HG03571 (cell line): ENCODE measurements at regions not wholly inside any gene's neighbourhood (a gene's known extent, or its start where the extent isn't known, plus 50 kb on each side); places are given as distances from the start of the nearest gene placed in this dataset.

Experiments
- ATAC-seq: cut with Tn5 transposase; IDR thresholded peaks from one replicate; pipeline ENCODE4 v1.9.1; 2021; ENCODE audit not compliant: unreplicated experiment

DNA sequence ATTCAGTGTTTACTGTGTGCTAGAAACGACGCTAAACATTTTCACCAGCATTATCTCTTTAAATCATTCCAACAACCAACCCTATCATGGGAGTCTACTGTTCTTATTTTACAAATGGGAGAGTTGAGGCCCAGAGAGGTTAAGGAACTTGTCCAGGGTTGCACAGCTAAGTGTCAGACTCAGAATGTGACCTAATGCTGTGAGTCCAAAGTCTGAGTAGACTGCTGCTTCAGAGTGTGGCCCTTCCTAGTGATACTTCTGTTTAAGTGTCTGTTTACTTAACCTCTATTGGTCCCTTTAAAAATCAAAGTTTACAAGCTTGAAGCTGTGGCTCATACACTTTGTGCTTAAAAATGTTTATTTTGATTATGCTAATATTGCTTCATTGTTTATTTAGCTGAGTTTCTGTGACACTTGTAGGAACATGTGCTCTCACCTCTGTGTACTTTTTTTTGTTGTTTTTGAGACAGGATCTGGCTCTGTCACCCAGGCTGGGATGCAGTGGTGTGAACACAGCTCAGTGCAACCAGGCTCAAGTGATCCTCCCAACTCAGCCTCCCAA, 84.4 kb upstream of the SYPL1 start:
- ATAC-seq, result no peak

DNA sequence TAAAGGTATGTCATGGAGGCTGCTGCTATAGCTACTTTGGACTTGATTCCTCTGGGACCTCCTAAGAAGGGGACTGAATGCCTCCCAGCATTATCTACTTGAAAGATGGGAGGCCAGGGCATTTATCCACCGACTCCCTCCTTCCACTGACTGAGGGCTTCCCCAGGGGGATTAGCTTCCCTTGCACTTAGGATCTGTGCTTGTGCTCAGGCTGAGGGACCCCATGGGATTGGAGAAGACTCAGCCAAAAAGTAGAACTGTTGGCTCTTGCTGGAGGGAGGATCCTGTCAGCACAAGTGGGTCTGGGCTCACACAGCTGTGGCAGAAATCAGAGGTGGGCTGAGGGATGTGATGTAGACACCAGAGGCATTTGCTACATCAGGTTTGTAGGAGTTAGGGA, 81.5 kb upstream of the SYPL1 start:
- ATAC-seq, result no peak

GRCh38 chr7:106190589-106191330, 78.6 kb upstream of the SYPL1 start:
- ATAC-seq, result no peak

DNA sequence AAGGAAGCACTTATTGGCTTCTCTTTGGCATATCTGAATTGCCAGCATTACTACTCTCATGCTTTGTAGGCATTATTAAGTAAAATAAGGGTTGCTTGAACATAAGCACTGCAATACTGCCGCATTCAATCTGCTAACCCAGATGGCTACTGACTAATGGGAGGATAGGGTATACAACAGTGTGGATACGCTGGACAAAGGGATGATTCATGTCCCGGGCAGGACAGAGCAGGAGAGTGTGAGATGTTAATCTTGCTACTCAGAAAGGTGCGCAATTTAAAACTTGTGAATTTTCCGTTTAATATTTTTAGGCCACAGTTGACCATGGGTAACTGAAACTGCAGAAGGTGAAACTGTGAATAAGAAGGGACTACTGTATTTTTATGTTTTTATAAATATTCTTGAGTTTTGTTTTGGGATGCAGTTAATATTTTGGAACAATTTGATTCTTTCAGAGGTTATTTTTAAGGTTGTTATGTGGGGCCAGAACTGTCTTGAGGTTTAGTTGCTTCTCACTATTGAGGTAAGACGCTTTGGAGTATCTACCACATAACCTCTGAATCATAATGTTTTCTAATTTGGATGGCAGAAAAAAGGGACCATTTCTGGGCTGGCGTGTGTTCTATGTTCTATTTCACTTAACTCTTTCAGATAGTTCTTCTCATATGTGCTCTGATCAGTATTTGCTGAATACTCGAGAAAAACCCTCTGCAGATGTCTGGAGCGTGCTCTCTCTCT, 75.7 kb upstream of the SYPL1 start:
- no peak for ATAC-seq

DNA sequence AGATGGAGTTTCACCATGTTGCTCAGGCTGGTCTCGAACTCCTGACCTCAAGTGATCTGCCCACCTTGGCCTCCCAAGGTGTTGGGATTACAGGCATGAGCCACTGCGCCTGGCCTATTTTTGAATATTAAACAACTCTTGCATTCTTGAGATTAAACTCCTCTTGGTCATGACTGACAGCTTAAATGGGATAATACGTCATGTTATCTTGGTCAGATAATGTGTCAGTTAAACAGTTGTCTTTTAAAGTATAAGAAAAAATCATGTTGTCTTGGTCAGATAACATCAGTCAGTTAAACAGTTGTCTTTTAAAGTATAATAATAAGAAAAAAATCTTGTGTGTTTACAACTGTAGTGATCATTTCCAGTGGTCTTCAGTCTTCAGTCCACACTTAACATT, 73.6 kb upstream of the SYPL1 start:
- ATAC-seq, result no peak

DNA sequence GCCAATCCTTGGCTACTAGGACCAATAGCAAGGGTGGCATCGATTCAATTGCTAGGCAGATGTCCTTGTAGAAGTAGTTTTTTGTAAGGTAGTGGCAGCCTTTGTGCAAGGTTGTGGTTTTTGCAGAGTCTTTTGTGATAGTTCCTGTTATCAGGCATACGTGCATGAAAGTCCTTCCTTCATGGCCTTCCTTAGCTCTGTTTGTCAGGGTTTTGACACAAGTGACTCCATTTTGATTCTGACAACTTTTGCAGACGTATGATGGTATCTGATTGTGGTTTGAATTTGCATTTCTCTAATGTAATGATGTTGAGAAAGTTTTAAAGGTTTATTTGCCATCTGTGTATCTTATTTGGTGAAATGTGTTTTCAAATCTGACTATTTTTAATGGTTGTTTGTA, 71.8 kb upstream of the SYPL1 start:
- ATAC-seq, result no peak

GRCh38 chr7:106182904-106183303, 70.8 kb upstream of the SYPL1 start:
- no peak for ATAC-seq

DNA sequence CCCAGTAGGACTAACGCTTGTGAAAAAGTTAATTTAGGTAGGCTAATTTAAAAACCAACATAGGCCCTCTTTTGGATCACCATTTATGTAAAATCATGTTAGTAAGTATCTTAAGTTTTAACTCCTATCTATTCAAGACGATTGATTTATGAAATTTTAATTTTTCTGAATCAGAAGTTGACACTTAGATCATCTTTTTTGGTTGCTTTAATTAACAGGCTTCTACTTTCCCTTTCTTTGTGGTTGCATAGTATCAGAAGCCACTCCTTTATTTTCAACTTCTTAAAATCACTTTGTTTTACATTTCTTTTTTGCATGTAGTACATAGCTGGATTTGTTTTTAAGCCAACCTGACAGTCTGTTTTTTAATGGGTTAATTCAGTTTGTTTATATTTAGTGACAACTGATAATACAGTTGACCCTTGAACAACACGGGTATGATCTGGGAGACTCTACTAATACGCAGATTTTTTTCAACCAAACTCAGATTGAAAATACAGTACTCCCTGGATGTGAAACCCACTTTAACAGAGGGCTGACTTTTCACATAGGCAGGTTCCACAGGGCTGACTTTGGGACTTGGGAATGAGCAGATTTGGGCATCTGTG, 69.7 kb upstream of the SYPL1 start:
- ATAC-seq, result no peak

- ATAC-seq, result no peak
Measured at GRCh38 chr7:106180721-106181120, 68.6 kb upstream of the SYPL1 start.

- no peak for ATAC-seq
Measured at GRCh38 chr7:106179256-106179655, 67.1 kb upstream of the SYPL1 start.

GRCh38 chr7:106178593-106179134, 66.6 kb upstream of the SYPL1 start:
- ATAC-seq, result no peak

- no peak for ATAC-seq
Measured at GRCh38 chr7:106177738-106178592, 65.9 kb upstream of the SYPL1 start.

- no peak for ATAC-seq
Measured at GRCh38 chr7:106177300-106177690, 65.2 kb upstream of the SYPL1 start.

- ATAC-seq, result peak; percentile 71
Measured at GRCh38 chr7:106176414-106177299, 64.5 kb upstream of the SYPL1 start.

DNA sequence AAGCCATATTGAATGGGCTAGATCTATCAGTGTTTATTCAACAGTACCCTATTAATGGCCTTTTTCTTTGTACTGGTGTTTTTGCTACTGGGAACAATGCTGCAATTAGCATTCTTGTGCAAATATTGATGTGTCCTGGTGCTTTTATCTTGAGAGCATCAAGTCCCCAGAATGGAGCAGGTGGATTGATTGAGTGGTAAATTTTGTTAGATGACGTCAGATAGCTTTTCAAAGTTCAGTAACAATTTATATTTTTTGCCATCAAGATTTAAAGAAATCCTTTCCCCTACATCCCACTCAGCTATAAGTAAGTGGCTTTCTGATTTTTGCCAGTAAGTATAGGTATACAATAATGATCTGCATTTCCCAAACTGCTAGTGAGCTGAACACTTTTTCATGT, 63.4 kb upstream of the SYPL1 start:
- ATAC-seq, result no peak

DNA sequence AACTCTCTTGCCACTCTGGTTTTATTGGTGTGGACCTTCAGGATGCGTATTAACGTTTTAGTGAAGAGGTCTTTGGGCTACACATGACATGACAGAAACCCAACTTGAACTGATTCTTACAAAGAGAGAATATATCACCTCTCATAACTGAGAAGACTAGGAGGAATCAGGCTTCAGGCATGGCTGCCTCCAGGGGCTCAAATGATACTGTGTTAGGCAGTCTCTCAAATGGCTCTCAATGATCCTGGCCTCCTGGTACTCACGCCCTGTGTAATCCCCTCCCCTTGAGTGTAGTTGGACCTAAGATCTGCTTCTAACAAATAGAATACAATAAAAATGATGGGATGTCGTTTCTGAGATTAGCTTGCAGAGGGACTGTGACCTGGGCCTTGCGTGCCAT, 58.5 kb upstream of the SYPL1 start:
- no peak for ATAC-seq

GRCh38 chr7:106169821-106170610, 57.9 kb upstream of the SYPL1 start:
- no peak for ATAC-seq

GRCh38 chr7:106167439-106168136, 55.5 kb upstream of the SYPL1 start:
- ATAC-seq, result no peak
